ENCODE measurements at regions not wholly inside any gene's neighbourhood (a gene's known extent, or its start where the extent isn't known, plus 50 kb on each side); places are given as distances from the start of the nearest gene placed in this dataset.
A peak's percentile ranks its signal among the peaks of the same experiment; 100 is the strongest.

- Mint-ChIP-seq H3K4me3 (no peak overlapping the region), H3K9me3 (no peaks in the 10 kb centered on the region), H3K27me3 (ENCODE audit: insufficient read depth) (no peaks in the 10 kb centered on the region), H3K4me1 (ENCODE audit: low read depth) (no peaks in the 10 kb centered on the region; the same call in 1 of the 2 replicates), H3K27ac (no peak overlapping the region), H3K36me3 (ENCODE audit: low read depth) (no peaks in the 10 kb centered on the region)
- DNase-seq, result no peak
- no peak for TF ChIP-seq CTCF (IDR thresholded peaks at IDR 0.05)
Observed at GRCh38 chr4:100582146-100582545, 64.3 kb upstream of the EMCN start.

GRCh38 chr4:100581337-100581736 is 63.5 kb upstream of the EMCN start:
- Mint-ChIP-seq H3K4me3 (no peak overlapping the region), H3K4me1 (ENCODE audit: low read depth) (no peaks in the 10 kb centered on the region; the same call in 1 of the 2 replicates), H3K9me3 (no peaks in the 10 kb centered on the region), H3K27ac (no peak overlapping the region), H3K36me3 (ENCODE audit: low read depth) (no peaks in the 10 kb centered on the region), H3K27me3 (ENCODE audit: insufficient read depth) (no peaks in the 10 kb centered on the region)
- TF ChIP-seq CTCF (IDR thresholded peaks at IDR 0.05), result no peak
- no peak for DNase-seq

GRCh38 chr4:100576570-100576969 is 58.7 kb upstream of the EMCN start:
- peak; percentile 12; the same call in 1 of the 2 replicates for TF ChIP-seq CTCF (IDR thresholded peaks at IDR 0.05)
- Mint-ChIP-seq H3K4me1 (ENCODE audit: low read depth) (no peaks in the 10 kb centered on the region; the same call in 1 of the 2 replicates), H3K4me3 (no peak overlapping the region), H3K9me3 (no peaks in the 10 kb centered on the region), H3K27me3 (ENCODE audit: insufficient read depth) (no peaks in the 10 kb centered on the region), H3K36me3 (ENCODE audit: low read depth) (no peaks in the 10 kb centered on the region), H3K27ac (no peak overlapping the region)
- no peak for DNase-seq

- Mint-ChIP-seq H3K4me3 (no peak overlapping the region), H3K27me3 (ENCODE audit: insufficient read depth) (no peaks in the 10 kb centered on the region), H3K36me3 (ENCODE audit: low read depth) (no peaks in the 10 kb centered on the region), H3K4me1 (ENCODE audit: low read depth) (no peaks in the 10 kb centered on the region), H3K9me3 (no peaks in the 10 kb centered on the region), H3K27ac (no peak overlapping the region)
- no peak for DNase-seq
- TF ChIP-seq CTCF (IDR thresholded peaks at IDR 0.05), result no peak
Observed at GRCh38 chr4:100574607-100575006, 56.8 kb upstream of the EMCN start.

- H3K27ac Mint-ChIP-seq, result no peak overlapping the region
Observed at GRCh38 chr4:100569196-100569595, 51.4 kb upstream of the EMCN start.

More at GRCh38 chr4:100569196-100569595, 51.4 kb upstream of the EMCN start:
- Mint-ChIP-seq H3K9me3 (no peaks in the 10 kb centered on the region), H3K27me3 (ENCODE audit: insufficient read depth) (no peaks in the 10 kb centered on the region), H3K36me3 (ENCODE audit: low read depth) (no peaks in the 10 kb centered on the region), H3K4me1 (ENCODE audit: low read depth) (no peaks in the 10 kb centered on the region; the same call in 1 of the 2 replicates), H3K4me3 (no peak overlapping the region)
- DNase-seq, result no peak
- TF ChIP-seq CTCF (IDR thresholded peaks at IDR 0.05), result no peak

Measured in HFFc6 (cell line).